ENCODE measurements at regions not wholly inside any gene's neighbourhood (a gene's known extent, or its start where the extent isn't known, plus 50 kb on each side); places are given as distances from the start of the nearest gene placed in this dataset.
"Not testable (repeated sequence)": the region's sequence is repeated elsewhere in the genome, so short reads cannot be mapped to it uniquely, and the experiment has no call there.

DNA sequence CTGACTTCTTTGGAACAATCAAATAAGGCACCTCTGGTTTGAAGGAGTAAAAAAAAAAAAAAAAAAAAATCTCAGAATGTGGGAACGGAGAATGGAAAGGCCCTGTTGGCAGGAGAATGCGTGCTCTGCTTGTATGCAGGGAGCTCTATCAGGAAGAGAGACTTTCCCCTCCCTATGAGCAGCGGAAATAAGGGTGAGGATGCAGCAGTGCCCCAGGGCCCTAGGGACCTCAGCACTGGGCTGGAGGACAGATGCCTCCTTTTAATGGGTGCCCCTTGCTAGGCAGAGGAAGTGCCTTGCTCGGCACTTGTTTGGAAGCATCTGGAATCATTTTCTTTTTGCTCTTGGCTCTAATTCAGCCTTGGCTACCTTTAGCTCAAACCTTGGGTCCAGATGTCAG is 283.4 kb upstream of the NBPF12 start:
- not testable (repeated sequence) for DNase-seq (ENCODE audit: low read depth in 4 of 4, low spot score in 2 of 4)

GRCh38 chr1:146645978-146646604 is 292.0 kb upstream of the NBPF12 start:
- DNase-seq (ENCODE audit: low read depth in 4 of 4, low spot score in 2 of 4), result not testable (repeated sequence)

DNA sequence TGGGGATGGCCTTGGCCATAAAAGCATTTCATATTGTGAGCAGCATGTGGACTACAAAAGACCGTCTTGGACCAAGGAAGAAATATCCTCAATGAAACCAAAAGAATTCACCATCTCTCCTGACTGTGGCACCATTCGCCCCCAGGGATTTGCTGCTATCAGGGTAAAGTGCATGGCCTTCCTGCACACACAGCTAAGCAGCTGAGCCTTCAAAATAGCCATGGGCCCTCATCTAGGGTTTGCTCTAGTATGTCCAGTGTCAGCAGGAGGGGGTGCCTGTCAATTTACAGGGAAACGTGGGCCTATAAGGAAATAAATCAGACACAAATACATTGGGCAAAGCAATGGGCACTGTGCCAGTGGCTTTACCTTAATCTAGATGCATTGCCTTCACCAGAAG is 296.6 kb upstream of the NBPF12 start:
- DNase-seq (ENCODE audit: low read depth in 4 of 4, low spot score in 2 of 4), result not testable (repeated sequence)

- not testable (repeated sequence) for DNase-seq (ENCODE audit: low read depth in 4 of 4, low spot score in 2 of 4)
Observed at GRCh38 chr1:146640671-146641070, 297.5 kb upstream of the NBPF12 start.

- DNase-seq (ENCODE audit: low read depth in 4 of 4, low spot score in 2 of 4), result not testable (repeated sequence)
Observed at GRCh38 chr1:146630302-146630701, 307.8 kb upstream of the NBPF12 start.

DNA sequence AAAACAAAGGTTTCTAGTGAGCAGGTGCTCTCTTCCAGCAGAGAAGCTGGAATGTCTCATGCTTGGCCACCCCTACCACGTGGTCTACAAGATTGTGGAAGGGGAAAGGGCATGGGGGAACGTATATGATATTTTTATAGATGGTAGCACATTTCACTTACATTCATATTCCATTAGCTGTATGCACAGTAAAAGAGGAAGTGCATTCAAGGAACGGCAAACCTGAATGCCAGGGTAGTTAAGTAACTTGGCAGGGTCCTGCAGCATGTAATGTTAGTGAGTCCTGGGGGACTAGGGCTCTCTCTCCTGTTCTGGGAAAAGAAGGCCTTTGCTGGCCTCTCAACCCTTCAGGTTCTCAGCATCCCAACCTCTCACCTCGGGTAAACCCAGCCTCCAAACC is 319.5 kb upstream of the NBPF12 start:
- DNase-seq (ENCODE audit: low read depth in 4 of 4, low spot score in 2 of 4), result not testable (repeated sequence)

DNA sequence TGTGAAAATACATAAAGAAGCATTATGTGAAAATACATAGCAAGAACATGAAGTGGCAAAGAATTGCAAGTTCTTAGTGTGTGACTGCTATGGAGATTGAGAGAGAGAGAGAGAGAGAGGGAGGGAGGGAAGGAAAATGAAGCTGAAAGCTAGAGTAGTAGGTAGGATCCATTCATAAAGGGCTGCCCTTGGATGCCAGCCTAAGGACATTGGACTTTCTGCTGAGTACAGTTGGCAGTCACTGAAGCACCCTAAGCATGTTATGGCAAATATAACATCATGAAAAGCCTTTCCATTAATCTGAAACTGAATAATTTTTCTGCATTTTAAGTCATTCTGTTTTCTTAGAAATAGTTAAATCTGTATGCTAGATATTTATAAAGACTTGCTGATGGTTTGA is 333.4 kb upstream of the NBPF12 start:
- not testable (repeated sequence) for DNase-seq (ENCODE audit: low read depth in 4 of 4, low spot score in 2 of 4)

DNA sequence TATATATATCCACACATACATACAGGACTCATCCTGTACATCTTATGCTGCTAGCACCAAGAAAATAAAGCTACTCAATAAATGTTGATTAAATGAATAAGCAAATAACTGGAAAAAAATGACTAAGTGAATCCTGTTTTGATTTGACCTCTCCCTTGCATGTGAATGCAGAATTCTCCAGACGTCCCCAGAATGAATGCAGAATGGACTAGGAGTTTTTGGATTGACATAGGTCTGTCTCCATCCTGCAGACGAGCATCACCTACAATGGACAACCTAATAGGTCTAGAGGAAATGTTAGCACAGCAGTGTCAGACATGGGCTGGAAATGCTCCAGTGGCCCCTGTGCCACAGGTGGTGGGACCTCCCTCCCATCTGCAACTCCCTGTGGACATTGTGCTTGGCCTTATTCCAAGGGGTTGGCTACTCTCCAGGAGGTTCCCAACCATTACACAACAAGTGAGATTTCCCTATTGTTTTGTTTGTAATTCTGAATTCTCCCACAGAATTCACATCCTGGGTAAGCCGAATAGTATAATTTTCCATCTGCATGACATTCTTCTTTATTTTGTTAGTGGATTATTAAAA is 337.3 kb upstream of the NBPF12 start:
- DNase-seq (ENCODE audit: low read depth in 4 of 4, low spot score in 2 of 4), result not testable (repeated sequence)

- not testable (repeated sequence) for DNase-seq (ENCODE audit: low read depth in 4 of 4, low spot score in 2 of 4)
Observed at GRCh38 chr1:146599906-146600305, 338.2 kb upstream of the NBPF12 start.

DNA sequence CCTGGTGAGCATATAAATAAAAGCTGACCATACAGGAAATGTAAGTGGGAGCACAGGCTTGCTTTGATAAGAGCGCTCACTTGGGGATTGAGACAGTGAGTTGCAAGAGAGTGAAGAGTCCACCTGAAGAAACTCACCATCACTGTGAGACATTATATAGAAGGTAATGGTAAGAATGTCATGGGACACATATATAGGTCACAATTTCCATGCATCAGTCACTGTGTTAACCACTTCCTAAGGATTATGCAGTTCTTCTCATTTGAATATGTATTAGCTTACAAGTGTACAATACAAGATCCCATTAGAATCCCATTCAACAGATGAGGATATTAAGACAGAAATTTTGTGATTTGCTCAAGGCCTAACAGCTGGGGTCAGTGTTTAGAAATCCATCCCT is 352.4 kb upstream of the NOTCH2NLA start:
- not testable (repeated sequence) for DNase-seq (ENCODE audit: low read depth in 4 of 4, low spot score in 2 of 4)

DNA sequence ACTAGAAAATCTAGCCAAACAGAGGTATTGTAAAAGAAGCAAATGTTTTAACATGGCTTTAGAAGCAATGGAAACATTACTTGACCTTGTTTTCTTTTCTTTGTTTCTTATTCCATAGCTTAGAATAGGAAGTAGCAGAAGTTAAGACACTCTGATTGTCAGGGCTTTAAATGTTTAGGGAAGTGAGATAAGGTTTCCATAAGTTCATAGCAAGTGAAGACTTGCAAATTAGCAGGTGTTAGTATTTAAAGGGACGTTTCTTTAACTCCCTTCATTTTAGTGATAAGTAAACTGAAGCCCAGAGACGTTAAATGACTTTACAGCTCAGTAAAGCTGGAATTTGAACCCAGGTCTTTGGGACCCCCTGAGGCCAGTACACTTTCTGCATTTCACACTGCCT is 338.7 kb upstream of the NOTCH2NLA start:
- not testable (repeated sequence) for DNase-seq (ENCODE audit: low read depth in 4 of 4, low spot score in 2 of 4)

DNA sequence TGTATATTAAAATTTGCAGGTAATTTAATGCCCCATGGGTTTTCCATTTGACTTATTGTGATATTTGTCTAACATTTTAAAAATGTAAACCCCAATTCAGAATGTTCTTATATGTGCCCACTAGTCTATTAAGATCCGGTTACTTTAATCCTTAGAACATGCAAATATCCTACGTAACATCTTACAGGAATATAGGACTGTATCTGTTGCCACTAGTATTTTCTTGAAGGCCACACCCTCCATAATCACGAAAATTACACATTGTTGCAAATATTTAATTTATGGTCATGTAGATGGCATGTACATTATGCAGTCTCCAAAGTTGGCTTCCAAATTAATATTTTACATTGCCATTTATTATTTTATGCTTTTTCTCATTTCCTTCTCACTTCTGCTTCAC is 329.2 kb upstream of the NOTCH2NLA start:
- not testable (repeated sequence) for DNase-seq (ENCODE audit: low read depth in 4 of 4, low spot score in 2 of 4)

DNA sequence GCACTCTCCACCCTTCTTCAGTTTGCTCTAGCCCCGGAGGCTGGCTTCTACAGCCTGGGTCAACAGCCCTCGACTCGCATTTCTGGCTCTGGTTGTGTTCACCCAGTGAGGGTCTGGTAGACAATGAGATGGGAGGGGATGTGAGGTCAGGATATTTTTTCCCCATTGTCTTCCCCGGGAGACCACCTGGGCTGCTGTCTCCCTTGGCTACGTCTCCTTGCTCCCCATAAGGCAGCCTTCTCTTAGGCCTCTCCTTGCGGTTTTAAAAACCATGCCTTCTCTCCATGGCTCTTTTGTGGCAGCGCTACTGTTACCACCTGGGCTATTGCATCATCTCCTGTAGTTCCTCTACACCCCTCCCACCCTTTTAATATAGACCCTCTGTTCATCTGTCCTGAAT is 327.6 kb upstream of the NOTCH2NLA start:
- not testable (repeated sequence) for DNase-seq (ENCODE audit: low read depth in 4 of 4, low spot score in 2 of 4)

GRCh38 chr1:146552414-146552813 is 323.6 kb upstream of the NOTCH2NLA start:
- DNase-seq (ENCODE audit: low read depth in 4 of 4, low spot score in 2 of 4), result not testable (repeated sequence)

GRCh38 chr1:146548684-146549083 is 319.9 kb upstream of the NOTCH2NLA start:
- not testable (repeated sequence) for DNase-seq (ENCODE audit: low read depth in 4 of 4, low spot score in 2 of 4)

- not testable (repeated sequence) for DNase-seq (ENCODE audit: low read depth in 4 of 4, low spot score in 2 of 4)
Observed at GRCh38 chr1:146546189-146546588, 317.4 kb upstream of the NOTCH2NLA start.

DNA sequence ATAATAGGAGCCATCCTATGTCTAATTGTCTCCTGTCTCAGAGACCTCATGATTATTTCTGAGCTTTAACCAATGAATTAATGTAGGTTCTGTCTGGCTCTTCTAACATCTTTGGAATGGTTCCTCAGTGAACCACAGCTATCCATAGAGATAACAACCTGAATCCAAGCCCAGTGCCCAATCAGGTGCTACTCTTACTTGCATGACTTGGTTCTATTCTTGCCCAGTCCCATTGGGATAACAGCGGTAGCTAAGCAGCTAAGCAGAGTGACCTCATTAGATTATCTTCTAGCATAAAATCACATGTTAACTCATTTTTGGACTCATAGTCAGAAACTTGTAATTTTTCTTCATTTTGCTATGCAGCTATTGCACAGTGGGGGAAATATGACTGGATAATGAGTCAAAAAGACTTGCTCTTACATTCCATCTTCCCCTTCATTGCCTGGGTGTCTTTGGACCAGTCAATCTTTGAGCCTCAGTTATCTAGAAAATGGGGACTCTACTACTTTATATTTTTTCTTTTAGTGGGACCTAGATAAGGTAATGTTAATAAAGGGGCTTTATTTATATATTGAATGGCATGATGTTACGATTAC is 309.1 kb upstream of the NOTCH2NLA start:
- not testable (repeated sequence) for DNase-seq (ENCODE audit: low read depth in 4 of 4, low spot score in 2 of 4)

DNA sequence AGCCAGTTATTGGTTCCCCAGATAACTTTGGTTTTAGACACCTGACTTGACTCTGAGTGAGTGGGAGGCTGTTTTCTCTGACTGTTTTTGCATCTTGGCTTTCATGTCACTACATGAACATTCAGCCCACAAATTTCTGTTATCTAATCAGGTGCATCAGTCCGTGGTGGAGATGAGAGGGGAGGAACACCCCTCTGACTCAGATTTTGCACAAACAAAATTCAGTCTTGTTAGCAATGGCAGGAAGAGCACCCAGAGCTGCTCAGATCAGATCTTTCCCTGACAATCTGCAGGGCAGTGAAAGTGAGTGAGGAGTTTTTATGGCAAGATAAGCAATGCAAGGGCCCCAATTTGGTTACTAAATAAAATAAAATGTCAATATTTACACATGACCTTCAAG is 307.2 kb upstream of the NOTCH2NLA start:
- not testable (repeated sequence) for DNase-seq (ENCODE audit: low read depth in 4 of 4, low spot score in 2 of 4)

DNA sequence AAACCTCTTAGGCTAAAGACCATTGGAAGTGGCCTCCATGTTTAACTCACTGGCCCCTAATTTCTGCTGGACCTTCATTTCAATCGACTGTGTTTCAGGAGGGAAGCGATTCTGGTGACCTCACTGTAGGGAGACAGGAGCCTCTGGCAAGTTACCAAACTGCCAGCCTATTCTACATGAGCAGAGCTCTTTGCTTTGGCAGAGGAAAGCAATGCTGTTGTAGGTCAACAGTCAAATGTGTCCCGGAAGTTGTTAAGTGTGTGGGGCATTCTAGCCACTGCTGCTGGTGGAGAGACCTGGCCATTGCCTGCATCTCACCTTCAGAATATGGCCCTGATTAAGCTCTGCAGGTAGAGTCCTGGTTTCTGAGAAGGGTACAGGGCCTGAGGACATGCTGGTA is 306.8 kb upstream of the NOTCH2NLA start:
- DNase-seq (ENCODE audit: low read depth in 4 of 4, low spot score in 2 of 4), result not testable (repeated sequence)

- not testable (repeated sequence) for DNase-seq (ENCODE audit: low read depth in 4 of 4, low spot score in 2 of 4)
Observed at GRCh38 chr1:146530958-146531357, 302.1 kb upstream of the NOTCH2NLA start.

DNA sequence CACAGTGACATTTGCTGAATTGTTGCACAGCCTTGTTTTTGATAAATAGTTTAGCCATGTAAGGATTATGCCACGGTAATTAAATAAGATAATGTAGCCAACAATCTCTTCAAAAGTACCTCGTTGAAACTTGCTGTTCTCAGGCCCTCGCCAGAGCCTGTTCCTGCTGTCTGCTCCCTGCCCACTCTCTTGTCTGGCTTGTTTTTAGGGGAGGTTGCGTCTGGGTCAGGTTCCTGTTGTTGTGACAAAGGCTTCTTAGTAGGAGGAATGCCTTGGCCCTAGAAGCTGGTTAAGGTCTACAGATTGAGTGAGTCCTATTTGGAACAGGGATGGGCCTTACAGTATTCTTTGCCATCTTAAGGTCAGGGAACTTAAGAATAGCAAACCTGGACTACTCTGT is 294.0 kb upstream of the NOTCH2NLA start:
- DNase-seq (ENCODE audit: low read depth in 4 of 4, low spot score in 2 of 4), result not testable (repeated sequence)

GRCh38 chr1:146522345-146522744 is 293.5 kb upstream of the NOTCH2NLA start:
- DNase-seq (ENCODE audit: low read depth in 4 of 4, low spot score in 2 of 4), result not testable (repeated sequence)

All from left renal cortex interstitium (tissue), 4 donors.